Mesenchymal stem cell (in vitro differentiated cells and primary cell): ENCODE measurements at regions not wholly inside any gene's neighbourhood (a gene's known extent, or its start where the extent isn't known, plus 50 kb on each side); places are given as distances from the start of the nearest gene placed in this dataset.

Experiments used
- DNase-seq: peaks from one replicate; pipeline ENCODE4 v3.0.0-alpha.2; 2013
- H2AFZ ChIP-seq: one replicate; pipeline ENCODE4 v1.6.1; 2013; ENCODE audit warnings: low read depth, mild to moderate bottlenecking, control low read depth, inconsistent platforms, low read length, moderate library complexity
- H2AK5ac ChIP-seq: 2 replicates; pipeline ENCODE4 v1.6.1; 2013; ENCODE audit warnings: low read length, moderate library complexity, mild to moderate bottlenecking, inconsistent platforms; ENCODE audit not compliant: severe bottlenecking
- H2BK120ac ChIP-seq: one replicate; pipeline ENCODE4 v1.6.1; 2013; ENCODE audit warnings: low read depth, mild to moderate bottlenecking, inconsistent platforms, low read length, moderate library complexity
- H2BK12ac ChIP-seq, 2 experiments: one replicate each; pipeline ENCODE4 v1.6.1; 2013; ENCODE audit warnings: inconsistent platforms in 2 of 2, low read length in 2 of 2, mild to moderate bottlenecking in 2 of 2, moderate library complexity in 2 of 2, control low read depth in 1 of 2
- H2BK15ac ChIP-seq: one replicate; pipeline ENCODE4 v1.6.1; 2013; ENCODE audit warnings: mild to moderate bottlenecking, low read depth, inconsistent platforms; ENCODE audit not compliant: poor library complexity, severe bottlenecking
- H2BK5ac ChIP-seq: 2 replicates; pipeline ENCODE4 v1.6.1; 2013; ENCODE audit warnings: low read depth, mild to moderate bottlenecking, low read length, control low read depth, inconsistent platforms; ENCODE audit not compliant: poor library complexity, severe bottlenecking
- H3K14ac ChIP-seq, 2 experiments: one replicate each; pipeline ENCODE4 v1.6.1; 2013; ENCODE audit warnings: inconsistent platforms in 2 of 2, low read length in 2 of 2, control low read depth in 1 of 2, mild to moderate bottlenecking in 1 of 2, moderate library complexity in 1 of 2
- H3K18ac ChIP-seq, 2 experiments: one replicate each; pipeline ENCODE4 v1.6.1; 2013; ENCODE audit warnings: inconsistent platforms in 2 of 2, low read length in 2 of 2, control low read depth in 1 of 2, low read depth in 1 of 2, mild to moderate bottlenecking in 1 of 2
- H3K23ac ChIP-seq, 2 experiments: one replicate each; pipeline ENCODE4 v1.6.1; 2013; ENCODE audit warnings: inconsistent platforms in 2 of 2, low read length in 2 of 2, mild to moderate bottlenecking in 2 of 2, moderate library complexity in 2 of 2, control low read depth in 1 of 2
- H3K27ac ChIP-seq: 2 replicates; pipeline ENCODE4 v1.5.1; 2013; ENCODE audit warnings: mild to moderate bottlenecking, moderate library complexity, low read length, control low read depth, inconsistent platforms; ENCODE audit not compliant: poor library complexity, severe bottlenecking
- H3K27me3 ChIP-seq, 2 experiments: 2 replicates each; pipeline versions ENCODE4 v1.6.1 to v1.7.0; 2013; ENCODE audit warnings: low read length in 2 of 2, mild to moderate bottlenecking in 2 of 2, moderate library complexity in 2 of 2, control low read depth in 1 of 2, inconsistent platforms in 1 of 2; ENCODE audit not compliant: control insufficient read depth in 1 of 2, insufficient read depth in 1 of 2
- H3K36me3 ChIP-seq, 2 experiments: 2 replicates each; pipeline versions ENCODE4 v1.6.1 to v1.7.0; 2013; ENCODE audit warnings: low read length in 2 of 2, control low read depth in 1 of 2, inconsistent platforms in 1 of 2, low read depth in 1 of 2, mild to moderate bottlenecking in 1 of 2; ENCODE audit not compliant: insufficient read depth in 2 of 2, control insufficient read depth in 1 of 2
- H3K4ac ChIP-seq, 2 experiments: one replicate each; pipeline ENCODE4 v1.6.1; 2013; ENCODE audit warnings: inconsistent platforms in 2 of 2, low read length in 2 of 2, mild to moderate bottlenecking in 2 of 2, moderate library complexity in 2 of 2, control low read depth in 1 of 2, low read depth in 1 of 2
- H3K4me1 ChIP-seq: 2 replicates; pipeline ENCODE4 v1.6.1; 2013; ENCODE audit warnings: low read depth, low read length, control low read depth; ENCODE audit not compliant: control insufficient read depth, insufficient read depth
- H3K4me2 ChIP-seq: 2 replicates; pipeline ENCODE4 v1.6.1; 2013; ENCODE audit warnings: low read length, mild to moderate bottlenecking, inconsistent platforms; ENCODE audit not compliant: poor library complexity, severe bottlenecking
- H3K4me3 ChIP-seq, 2 experiments: 2 replicates each; pipeline versions ENCODE4 v1.5.1 to v1.7.0; 2013; ENCODE audit warnings: low read length in 2 of 2, mild to moderate bottlenecking in 2 of 2, control low read depth in 1 of 2, low read depth in 1 of 2; ENCODE audit not compliant: insufficient read depth in 1 of 2
- H3K79me1 ChIP-seq: replicated peaks from 2 replicates; pipeline ENCODE4 v1.6.1; 2013; ENCODE audit warnings: mild to moderate bottlenecking, control low read depth, low read length, inconsistent platforms; ENCODE audit not compliant: poor library complexity, severe bottlenecking
- H3K9ac ChIP-seq: 2 replicates; pipeline ENCODE4 v1.7.0; 2013; ENCODE audit warnings: mild to moderate bottlenecking, low read length, moderate library complexity
- H3K9me3 ChIP-seq: 2 replicates; pipeline ENCODE4 v1.7.0; 2013; ENCODE audit warnings: mild to moderate bottlenecking, low read length; ENCODE audit not compliant: control insufficient read depth
- H4K8ac ChIP-seq: one replicate; pipeline ENCODE4 v1.6.1; 2013; ENCODE audit warnings: inconsistent platforms, mild to moderate bottlenecking, low read length, moderate library complexity
- H4K91ac ChIP-seq: one replicate; pipeline ENCODE4 v1.6.1; 2013; ENCODE audit warnings: mild to moderate bottlenecking, low read length, inconsistent platforms
- WGBS: methylation state at CpG from one replicate; pipeline ENCODE4 v1.1.7; 2013; ENCODE audit warnings: mixed read lengths; 5-methylcytosine and 5-hydroxymethylcytosine counted together

DNA sequence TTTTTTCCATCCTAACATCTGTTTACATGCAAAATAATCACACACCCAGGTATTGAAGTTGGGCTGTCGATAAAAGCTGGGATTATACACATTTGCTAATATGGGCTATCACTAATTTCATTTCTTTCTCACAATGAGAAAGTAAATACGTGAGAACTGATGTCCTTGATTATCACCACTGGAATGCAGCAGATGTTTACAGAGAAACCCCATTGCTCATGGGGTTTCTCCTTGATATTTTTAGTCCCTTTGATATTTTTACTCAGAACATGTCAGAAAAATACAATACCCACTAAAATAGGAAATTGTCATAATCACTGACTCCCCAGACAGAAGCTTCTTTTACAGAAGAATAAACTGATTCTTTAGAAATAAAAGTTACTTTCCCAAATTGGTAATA is 535.1 kb upstream of the CCDC54 start:
- no peak overlapping the region for H2AK5ac ChIP-seq
- no peak for DNase-seq
- no peak overlapping the region for H3K23ac ChIP-seq
- H2BK15ac ChIP-seq, result no peak overlapping the region
- H3K36me3 ChIP-seq, result no peaks in the 10 kb centered on the region
- no peak overlapping the region for H3K27ac ChIP-seq
- H3K9me3 ChIP-seq, result no peaks in the 10 kb centered on the region
- no peak overlapping the region for H3K14ac ChIP-seq
- no peak overlapping the region for H3K4me2 ChIP-seq
- no peak overlapping the region for H2BK12ac ChIP-seq
- H3K27me3 ChIP-seq, result no peaks in the 10 kb centered on the region
- no peak overlapping the region for H4K91ac ChIP-seq
- H4K8ac ChIP-seq, result no peak overlapping the region
- H3K18ac ChIP-seq, result no peak overlapping the region
- H3K4me1 ChIP-seq, result no peaks in the 10 kb centered on the region
- no peak overlapping the region for H2BK120ac ChIP-seq
- H3K4ac ChIP-seq, result no peak overlapping the region
- no peak overlapping the region for H3K4me3 ChIP-seq
- no peak overlapping the region for H2BK5ac ChIP-seq
- no peak overlapping the region for H3K9ac ChIP-seq
- H2AFZ ChIP-seq, result no peak overlapping the region
- 80% methylated on average over 1 of the region's 2 CpGs for WGBS
- no peaks in the 10 kb centered on the region for H3K79me1 ChIP-seq

DNA sequence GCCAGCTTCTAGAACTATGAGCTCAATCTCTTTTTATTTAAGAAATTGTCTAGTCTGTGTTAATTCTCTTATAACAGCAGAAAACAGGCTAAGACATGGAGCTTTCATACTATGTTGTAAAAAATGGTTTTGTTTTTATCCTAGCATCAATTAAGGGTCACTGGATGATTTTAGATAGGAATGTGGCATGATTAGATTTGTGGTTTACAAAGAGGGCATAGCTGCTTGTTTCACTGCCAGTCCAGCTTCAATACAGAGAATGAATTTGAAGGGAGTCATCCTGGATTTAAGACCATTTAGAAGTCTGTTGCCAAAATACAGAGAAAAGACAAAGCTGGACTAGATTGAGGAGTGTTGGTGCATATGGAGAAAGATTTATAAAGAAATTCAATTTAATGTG is 532.6 kb upstream of the CCDC54 start:
- Histone ChIP-seq H4K8ac (no peak overlapping the region), H3K36me3 (no peaks in the 10 kb centered on the region), H3K27me3 (no peaks in the 10 kb centered on the region), H2BK15ac (no peak overlapping the region), H4K91ac (no peak overlapping the region), H3K18ac (no peak overlapping the region), H3K4ac (no peak overlapping the region), H3K79me1 (no peaks in the 10 kb centered on the region), H2AK5ac (no peak overlapping the region), H3K4me2 (no peak overlapping the region), H3K9ac (no peak overlapping the region), H2BK120ac (no peak overlapping the region), H3K9me3 (no peaks in the 10 kb centered on the region), H3K27ac (no peak overlapping the region), H2BK5ac (no peak overlapping the region), H3K23ac (no peak overlapping the region), H3K4me3 (no peak overlapping the region), H3K14ac (no peak overlapping the region), H3K4me1 (no peaks in the 10 kb centered on the region), H2BK12ac (no peak overlapping the region), H2AFZ (no peak overlapping the region)
- no peak for DNase-seq

DNA sequence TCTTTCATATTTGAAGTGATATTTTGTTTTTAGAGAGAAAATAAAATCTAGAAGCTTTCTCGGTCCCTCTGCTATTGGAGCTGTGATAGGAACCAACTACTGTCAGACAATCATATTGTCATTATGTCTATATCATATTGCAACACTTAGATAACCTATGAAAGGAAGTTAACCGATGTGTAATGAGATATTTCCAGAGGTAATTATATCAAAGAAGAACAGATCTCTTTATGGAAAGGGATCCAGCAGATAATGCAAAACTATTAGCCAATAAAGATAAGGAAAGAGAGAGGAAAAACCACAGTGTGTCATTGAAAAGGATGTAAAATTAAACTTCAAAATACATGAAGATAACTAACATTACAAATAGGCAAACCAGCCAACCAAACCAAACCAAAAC is 529.1 kb upstream of the CCDC54 start:
- Histone ChIP-seq H2AK5ac (no peak overlapping the region), H2BK15ac (no peak overlapping the region), H3K9ac (no peak overlapping the region), H4K8ac (no peak overlapping the region), H3K4me3 (no peak overlapping the region), H3K4me2 (no peak overlapping the region), H3K36me3 (no peaks in the 10 kb centered on the region), H2BK12ac (no peak overlapping the region), H3K14ac (no peak overlapping the region), H3K27me3 (no peaks in the 10 kb centered on the region), H3K79me1 (no peaks in the 10 kb centered on the region), H2BK5ac (no peak overlapping the region), H4K91ac (no peak overlapping the region), H3K4me1 (no peaks in the 10 kb centered on the region), H2BK120ac (no peak overlapping the region), H3K23ac (no peak overlapping the region), H3K9me3 (no peaks in the 10 kb centered on the region), H3K4ac (no peak overlapping the region), H3K27ac (no peak overlapping the region), H3K18ac (no peak overlapping the region), H2AFZ (no peak overlapping the region)
- no CpG with 5 or more reads among the region's 2 CpGs for WGBS
- DNase-seq, result no peak

DNA sequence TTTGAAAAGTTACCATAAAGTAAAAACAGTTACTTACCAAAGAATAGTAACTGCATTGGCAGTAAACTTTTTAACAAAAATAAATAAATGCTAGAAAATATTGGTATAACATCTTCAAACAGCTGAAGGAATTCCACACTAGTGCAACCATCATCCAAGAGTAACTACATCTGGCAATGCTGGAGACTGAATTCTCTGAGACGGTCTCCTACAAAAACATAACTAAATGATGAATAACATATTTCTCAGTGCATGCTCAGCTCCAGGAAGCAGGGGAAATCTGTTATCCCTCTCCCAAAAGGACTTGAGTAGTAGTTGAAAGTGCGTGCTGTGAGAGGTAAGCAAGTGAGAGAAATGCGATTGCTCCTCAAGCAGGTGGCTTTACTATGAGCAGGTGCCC is 526.8 kb upstream of the CCDC54 start:
- Histone ChIP-seq H3K18ac (no peak overlapping the region), H2BK120ac (no peak overlapping the region), H4K91ac (no peak overlapping the region), H3K4me3 (no peak overlapping the region), H3K4me2 (no peak overlapping the region), H2AK5ac (no peak overlapping the region), H3K9me3 (no peaks in the 10 kb centered on the region), H3K27me3 (no peaks in the 10 kb centered on the region), H3K9ac (no peak overlapping the region), H3K36me3 (no peaks in the 10 kb centered on the region), H3K23ac (no peak overlapping the region), H2BK5ac (no peak overlapping the region), H3K4me1 (no peaks in the 10 kb centered on the region), H2BK12ac (no peak overlapping the region), H2AFZ (no peak overlapping the region), H2BK15ac (no peak overlapping the region), H3K4ac (no peak overlapping the region), H3K27ac (no peak overlapping the region), H4K8ac (no peak overlapping the region), H3K14ac (no peak overlapping the region), H3K79me1 (no peaks in the 10 kb centered on the region)
- DNase-seq, result no peak
- WGBS, result 100% methylated on average over 1 of the region's 3 CpGs
